ENCODE measurements at regions not wholly inside any gene's neighbourhood (a gene's known extent, or its start where the extent isn't known, plus 50 kb on each side); places are given as distances from the start of the nearest gene placed in this dataset.

- Histone ChIP-seq H3K36me3 (ENCODE audit: control insufficient read depth in 2 of 2, extremely low read depth in 1 of 2, insufficient read depth in 2 of 2, low read length in 2 of 2) (no peaks in the 10 kb centered on the region), H3K27me3 (ENCODE audit: control insufficient read depth in 2 of 2, insufficient read depth in 2 of 2, low read length in 2 of 2) (no peaks in the 10 kb centered on the region), H3K9me1 (replicated peaks; ENCODE audit: control insufficient read depth, extremely low read depth, insufficient read depth, low read length) (no peaks in the 10 kb centered on the region), H3K9me3 (replicated peaks; ENCODE audit: control insufficient read depth, insufficient read depth, low read length) (no peaks in the 10 kb centered on the region), H3K27ac (ENCODE audit: insufficient read depth, low read depth, low read length) (no peak overlapping the region), H4K20me1 (replicated peaks; ENCODE audit: control insufficient read depth, extremely low read depth, insufficient read depth, low read length) (no peaks in the 10 kb centered on the region), H3K79me2 (ENCODE audit: control insufficient read depth, insufficient read depth, low read length) (no peaks in the 10 kb centered on the region), H2AFZ (ENCODE audit: low read depth, low read length) (no peak overlapping the region), H3K4me1 (ENCODE audit: control insufficient read depth, extremely low read depth, insufficient read depth, low read length) (no peaks in the 10 kb centered on the region), H3K9ac (replicated peaks; ENCODE audit: extremely low read depth, insufficient read depth, low read length) (no peak overlapping the region), H3K4me2 (ENCODE audit: insufficient read depth, low read length) (no peak overlapping the region), H3K4me3 (replicated peaks in 1 of 3; ENCODE audit: insufficient read depth in 1 of 3, low read depth in 1 of 3, low read length in 3 of 3) (no peak overlapping the region)
- ChIA-PET POLR2A (no interaction called here), CTCF (no interaction called here)
- TF ChIP-seq JUN (IDR thresholded peaks at IDR 0.05; ENCODE audit: borderline replicate concordance, insufficient read depth, insufficient read length, low read depth), result no peak
- no peak for TF ChIP-seq FOS (IDR thresholded peaks at IDR 0.05; ENCODE audit: borderline replicate concordance, insufficient read depth, low read length)
- no peak for TF ChIP-seq POLR2A (IDR thresholded peaks at IDR 0.05; ENCODE audit: low read depth, low read length)
- no peak for TF ChIP-seq MYC (IDR thresholded peaks at IDR 0.05; ENCODE audit: low read depth, low read length)
- TF ChIP-seq EZH2 (IDR thresholded peaks at IDR 0.05; ENCODE audit: borderline replicate concordance, low read depth, low read length, severe bottlenecking), result no peak
- TF ChIP-seq CTCF (IDR thresholded peaks at IDR 0.05; ENCODE audit: extremely low read depth in 1 of 2, insufficient read depth in 1 of 2, low read depth in 1 of 2, low read length in 2 of 2), result no peak
- TF ChIP-seq GATA2 (IDR thresholded peaks at IDR 0.05; ENCODE audit: insufficient read depth, insufficient read length, low read depth, low read length), result no peak
- no peak for TF ChIP-seq MAX (IDR thresholded peaks at IDR 0.05; ENCODE audit: insufficient read depth, insufficient read length)
- TF ChIP-seq POLR2AphosphoS5 (IDR thresholded peaks at IDR 0.05; ENCODE audit: insufficient read depth, low read depth, low read length), result no peak
- dilution Hi-C loops (cut with MboI; ENCODE audit: extremely low pct_ligation_motif_present, low sequenced_read_pairs) (no loop called here), intact Hi-C loops (cut with micrococcal nuclease) (no loop called here)
- BruUV-seq (replicated peaks), result no TSS peak
- DNase-seq (ENCODE audit: low read depth, low spot score) (no peak), FAIRE-seq (no peak)
Measured at GRCh38 chr4:4794421-4794820, 65.0 kb upstream of the MSX1 start.

Measured in endothelial cell of umbilical vein (primary cell).